ENCODE measurements at regions not wholly inside any gene's neighbourhood (a gene's known extent, or its start where the extent isn't known, plus 50 kb on each side); places are given as distances from the start of the nearest gene placed in this dataset.

DNA sequence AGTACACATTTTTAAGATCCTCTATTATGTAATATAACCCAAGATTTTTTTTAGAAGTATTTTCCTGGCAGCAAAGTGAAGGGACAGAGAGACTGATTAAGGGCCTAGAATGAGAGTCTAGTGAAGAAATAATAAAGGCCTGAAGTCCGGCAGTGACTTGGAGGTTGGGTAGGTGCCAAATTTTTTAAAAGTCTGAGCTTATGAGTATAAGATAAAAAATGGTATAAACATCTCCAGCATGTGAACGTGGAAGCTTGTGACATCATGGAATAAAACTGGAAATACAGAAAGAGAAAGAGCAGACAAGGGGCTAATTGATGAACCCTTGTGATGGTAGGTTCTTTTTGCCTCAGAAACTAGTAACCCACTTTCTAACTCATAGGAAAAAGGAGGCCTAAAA is 174.6 kb downstream of the SUCLA2 start:
- Histone ChIP-seq H3K79me2 (ENCODE audit: low read depth) (no peaks in the 10 kb centered on the region), H3K9me3 (ENCODE audit: insufficient read depth, low read depth) (no peaks in the 10 kb centered on the region; the same call in 1 of the 2 replicates), H3K4me1 (replicated peaks; ENCODE audit: insufficient read depth) (no peaks in the 10 kb centered on the region), H3K36me3 (ENCODE audit: low read depth) (no peaks in the 10 kb centered on the region), H3F3A (ENCODE audit: insufficient read depth, low read depth) (no peaks in the 10 kb centered on the region), H3K4me3 (no peak overlapping the region), H2AFZ (no peak overlapping the region), H3K9me2 (ENCODE audit: insufficient read depth) (no peaks in the 10 kb centered on the region), H4K20me1 (ENCODE audit: insufficient read depth) (no peaks in the 10 kb centered on the region), H3K27me3 (ENCODE audit: insufficient read depth, low read depth) (no peaks in the 10 kb centered on the region), H3K27ac (no peak overlapping the region), H3K4me2 (no peak overlapping the region)
- no TSS peak for BruUV-seq (replicated peaks)
- intact Hi-C loops (cut with micrococcal nuclease; ENCODE audit: unreplicated experiment) = no loop called here
- ChIA-PET POLR2A (ENCODE audit: unreplicated experiment) (interaction anchor here (0.7 kb wide), 2 partner anchors 211 to 1819 kb away, joined by 3 to 12 read pairs; partner anchors contain the start of gene NUDT15), CTCF (no interaction called here)
- no peak for DNase-seq
- no peak for TF ChIP-seq CTCF (conservative IDR thresholded peaks at IDR 0.05)

DNA sequence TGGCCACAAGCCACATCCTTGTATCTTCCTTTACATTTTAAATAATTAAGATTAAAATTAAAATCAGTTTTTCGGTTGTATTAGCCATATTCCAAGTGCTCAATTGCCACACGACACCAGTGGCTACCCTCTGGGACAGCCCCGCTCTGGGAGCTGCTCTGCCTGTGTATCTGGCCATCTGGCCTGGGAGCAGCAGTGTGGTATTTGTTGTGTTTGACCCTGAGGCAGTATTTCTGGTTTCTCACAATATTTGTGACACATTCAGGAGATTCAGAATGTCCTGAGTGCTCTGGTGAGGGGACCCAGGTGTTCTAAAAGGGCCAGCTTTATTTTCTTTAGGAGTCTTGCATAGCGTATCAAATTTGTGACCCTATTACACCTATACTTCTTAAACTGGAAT is 179.0 kb downstream of the SUCLA2 start:
- H3K4me1 ChIP-seq (replicated peaks; ENCODE audit: insufficient read depth) = no peaks in the 10 kb centered on the region
- no peaks in the 10 kb centered on the region for H3K27me3 ChIP-seq (ENCODE audit: insufficient read depth, low read depth)
- no peaks in the 10 kb centered on the region for H3F3A ChIP-seq (ENCODE audit: insufficient read depth, low read depth)
- ChIA-PET POLR2A (ENCODE audit: unreplicated experiment) (no interaction called here), CTCF (no interaction called here)
- no peak overlapping the region for H3K4me2 ChIP-seq
- H2AFZ ChIP-seq = no peak overlapping the region
- H3K27ac ChIP-seq = no peak overlapping the region
- no peaks in the 10 kb centered on the region; the same call in 1 of the 2 replicates for H3K9me3 ChIP-seq (ENCODE audit: insufficient read depth, low read depth)
- DNase-seq = no peak
- H3K79me2 ChIP-seq (ENCODE audit: low read depth) = no peaks in the 10 kb centered on the region
- intact Hi-C loops (cut with micrococcal nuclease; ENCODE audit: unreplicated experiment) = no loop called here
- no peaks in the 10 kb centered on the region for H4K20me1 ChIP-seq (ENCODE audit: insufficient read depth)
- no peaks in the 10 kb centered on the region for H3K36me3 ChIP-seq (ENCODE audit: low read depth)
- no TSS peak for BruUV-seq (replicated peaks)
- H3K4me3 ChIP-seq = no peak overlapping the region
- TF ChIP-seq CTCF (conservative IDR thresholded peaks at IDR 0.05) (no peak), EZH2 (IDR thresholded peaks at IDR 0.05; ENCODE audit: low read depth) (no peak)
- H3K9me2 ChIP-seq (ENCODE audit: insufficient read depth) = no peaks in the 10 kb centered on the region

DNA sequence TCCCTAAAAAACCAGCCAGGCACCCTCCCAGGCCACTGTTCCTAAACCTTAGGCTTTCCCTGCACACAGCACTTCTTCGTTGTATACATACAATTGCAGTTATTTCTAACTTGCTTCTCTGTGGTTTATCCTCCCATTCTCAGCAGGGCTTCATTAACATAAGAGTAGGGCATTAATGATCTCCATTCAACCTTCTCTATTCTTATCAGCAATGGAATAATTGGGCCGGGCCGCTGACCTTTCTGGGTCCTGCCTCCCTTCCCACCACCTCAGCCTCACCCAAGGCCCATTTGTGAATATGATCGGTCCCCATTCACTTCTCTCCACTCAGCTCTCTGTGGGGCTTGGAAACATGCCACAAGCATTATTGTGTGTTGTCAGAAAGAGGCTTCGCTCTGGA is 184.2 kb downstream of the SUCLA2 start:
- H2AFZ ChIP-seq = no peak overlapping the region
- POLR2A ChIA-PET (ENCODE audit: unreplicated experiment) = no interaction called here
- no peaks in the 10 kb centered on the region for H3K9me3 ChIP-seq (ENCODE audit: insufficient read depth, low read depth)
- no peaks in the 10 kb centered on the region for H3K9me2 ChIP-seq (ENCODE audit: insufficient read depth)
- no TSS peak for BruUV-seq (replicated peaks)
- intact Hi-C loops (cut with micrococcal nuclease; ENCODE audit: unreplicated experiment) = no loop called here
- no peak overlapping the region for H3K27ac ChIP-seq
- DNase-seq = no peak
- CTCF ChIA-PET = no interaction called here
- H3K4me1 ChIP-seq (replicated peaks; ENCODE audit: insufficient read depth) = no peaks in the 10 kb centered on the region
- no peaks in the 10 kb centered on the region for H3K79me2 ChIP-seq (ENCODE audit: low read depth)
- TF ChIP-seq CTCF (conservative IDR thresholded peaks at IDR 0.05) (no peak), EZH2 (IDR thresholded peaks at IDR 0.05; ENCODE audit: low read depth) (no peak)
- no peaks in the 10 kb centered on the region for H3K27me3 ChIP-seq (ENCODE audit: insufficient read depth, low read depth)
- H3K36me3 ChIP-seq (ENCODE audit: low read depth) = no peaks in the 10 kb centered on the region
- no peak overlapping the region for H3K4me2 ChIP-seq
- H3K4me3 ChIP-seq = no peak overlapping the region
- H3F3A ChIP-seq (ENCODE audit: insufficient read depth, low read depth) = no peaks in the 10 kb centered on the region
- no peaks in the 10 kb centered on the region for H4K20me1 ChIP-seq (ENCODE audit: insufficient read depth)

All from PC-9 (cell line).